Pulmonary artery endothelial cell (primary cell): ENCODE measurements at regions not wholly inside any gene's neighbourhood (a gene's known extent, or its start where the extent isn't known, plus 50 kb on each side); places are given as distances from the start of the nearest gene placed in this dataset.

Source experiments
- DNase-seq: peaks from one replicate; pipeline ENCODE4 v3.0.0-alpha.2; 2011; ENCODE audit warnings: low read depth, low spot score

- no peak for DNase-seq
Measured at GRCh38 chr2:164102366-164102765, 366.6 kb upstream of the FIGN start.

GRCh38 chr2:164091673-164092072 is 355.9 kb upstream of the FIGN start:
- no peak for DNase-seq

GRCh38 chr2:164090533-164090932 is 354.7 kb upstream of the FIGN start:
- no peak for DNase-seq

GRCh38 chr2:164084066-164084465 is 348.3 kb upstream of the FIGN start:
- no peak for DNase-seq

DNA sequence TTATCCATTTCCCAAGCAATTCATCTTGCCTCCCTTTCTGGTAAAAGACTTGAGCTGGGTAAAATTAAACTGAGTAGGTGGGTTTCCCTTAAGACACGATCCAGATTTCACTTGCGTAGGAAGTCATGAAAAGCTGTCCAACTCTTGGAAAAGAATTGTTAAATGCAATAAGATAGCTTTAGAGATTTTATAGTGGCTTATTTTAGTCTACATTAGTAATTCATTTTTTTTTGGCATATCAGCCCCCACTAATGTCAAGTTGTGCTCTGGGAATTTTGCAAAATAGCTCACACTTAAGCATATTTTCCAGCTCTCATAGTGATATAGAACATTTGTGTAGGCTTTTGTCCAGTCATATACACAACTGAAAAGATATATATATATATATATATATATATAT is 344.7 kb upstream of the FIGN start:
- no peak for DNase-seq

DNA sequence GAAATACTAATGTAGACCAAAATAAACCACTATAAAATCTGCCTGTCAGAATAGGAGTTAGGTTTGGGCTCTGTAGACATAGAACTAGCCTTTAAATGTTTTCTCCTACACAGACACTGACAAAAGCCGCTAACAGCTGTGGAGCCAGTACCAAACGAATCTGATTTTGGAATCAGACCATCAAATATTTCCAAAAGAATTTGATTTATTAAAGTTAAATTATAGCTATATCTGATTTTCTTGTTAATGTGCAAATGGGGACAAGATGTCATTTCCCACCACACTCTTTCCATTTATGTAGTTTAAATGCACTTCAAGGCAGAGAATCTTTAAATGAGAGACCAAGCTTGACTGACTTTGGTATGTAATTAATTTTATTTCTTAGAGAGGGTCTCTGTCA is 343.4 kb upstream of the FIGN start:
- DNase-seq: no peak

GRCh38 chr2:164078421-164078820 is 342.6 kb upstream of the FIGN start:
- no peak for DNase-seq

GRCh38 chr2:164073101-164074074 is 337.6 kb upstream of the FIGN start:
- no peak for DNase-seq

- DNase-seq: no peak
Measured at GRCh38 chr2:164069540-164069939, 333.7 kb upstream of the FIGN start.

GRCh38 chr2:164068063-164068462 is 332.3 kb upstream of the FIGN start:
- no peak for DNase-seq

DNA sequence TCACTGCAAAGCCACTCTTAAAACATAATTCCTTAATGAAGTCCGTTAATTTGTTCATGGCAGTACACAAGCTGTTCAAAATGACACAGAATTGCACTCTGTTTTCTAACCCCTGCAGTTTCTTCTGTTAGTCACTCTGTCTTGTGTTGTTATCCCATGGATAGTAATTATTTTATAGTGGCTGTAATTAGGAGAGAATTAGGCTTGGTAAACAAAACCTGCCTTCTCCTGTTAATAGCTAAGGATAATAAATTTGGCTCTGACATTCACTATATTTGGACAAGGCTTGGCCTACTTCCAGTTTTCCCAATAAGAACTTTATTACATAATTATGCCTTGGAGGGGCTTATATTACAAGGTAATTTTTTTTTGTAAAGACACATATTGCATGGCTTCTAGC is 330.3 kb upstream of the FIGN start:
- no peak for DNase-seq

DNA sequence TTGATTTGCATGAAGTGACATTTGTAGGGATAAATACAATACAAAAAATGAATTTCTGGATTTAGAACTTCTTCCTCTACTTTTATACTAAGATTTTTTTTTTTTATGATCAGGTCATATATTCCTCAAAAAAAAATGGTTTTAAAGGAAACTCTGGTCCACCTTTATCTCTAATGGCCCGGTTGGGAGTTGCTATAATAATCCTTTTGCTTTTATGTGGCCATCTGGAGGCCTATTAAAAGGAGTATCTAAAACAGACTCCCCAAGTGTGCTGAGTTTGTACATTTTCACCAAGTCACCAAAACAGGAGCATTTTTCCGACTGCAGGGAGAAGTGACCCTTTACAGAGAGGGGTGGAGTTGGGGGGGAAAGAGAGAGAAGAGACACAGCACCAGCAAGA is 329.2 kb upstream of the FIGN start:
- no peak for DNase-seq

- DNase-seq: no peak
Measured at GRCh38 chr2:164061129-164061746, 325.4 kb upstream of the FIGN start.

GRCh38 chr2:164060031-164060430 is 324.2 kb upstream of the FIGN start:
- no peak for DNase-seq

DNA sequence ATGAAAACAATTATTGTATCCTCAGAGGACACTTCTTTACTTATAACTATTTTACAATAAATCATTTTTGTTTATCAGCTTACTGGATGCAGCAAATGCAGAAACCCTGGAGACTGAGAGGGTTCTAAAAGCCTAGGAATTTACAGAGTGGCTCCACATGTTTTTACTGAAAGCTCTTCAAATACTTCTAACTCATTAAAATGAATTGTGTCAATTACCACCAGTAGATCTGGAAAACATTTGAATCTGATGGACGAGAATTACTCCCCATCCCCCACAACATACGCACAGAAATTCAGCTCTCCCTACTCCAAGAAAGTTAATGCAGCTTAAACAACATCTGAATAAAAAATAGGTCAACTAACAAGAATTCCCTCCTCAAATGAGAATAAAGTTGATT is 319.8 kb upstream of the FIGN start:
- DNase-seq: no peak

- no peak for DNase-seq
Measured at GRCh38 chr2:164054651-164055050, 318.8 kb upstream of the FIGN start.

DNA sequence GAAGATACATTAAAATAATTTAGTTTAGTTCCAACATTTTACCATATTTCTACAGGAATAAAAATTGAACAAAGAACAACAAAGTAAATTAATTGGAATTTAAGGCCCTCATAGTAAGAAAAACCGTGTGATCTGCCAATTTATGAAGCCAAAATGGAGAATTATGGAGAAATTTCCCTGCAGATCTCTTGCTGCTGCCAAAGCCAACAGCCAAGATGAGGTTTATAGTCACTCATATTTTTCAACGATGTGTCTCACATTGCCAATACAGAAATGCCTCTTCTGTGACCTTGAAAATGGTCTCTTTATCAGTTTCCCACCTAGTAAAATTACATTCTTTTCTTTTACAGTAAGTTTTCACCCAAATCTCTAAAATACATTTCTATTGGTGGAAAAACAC is 317.2 kb upstream of the FIGN start:
- DNase-seq: no peak

DNA sequence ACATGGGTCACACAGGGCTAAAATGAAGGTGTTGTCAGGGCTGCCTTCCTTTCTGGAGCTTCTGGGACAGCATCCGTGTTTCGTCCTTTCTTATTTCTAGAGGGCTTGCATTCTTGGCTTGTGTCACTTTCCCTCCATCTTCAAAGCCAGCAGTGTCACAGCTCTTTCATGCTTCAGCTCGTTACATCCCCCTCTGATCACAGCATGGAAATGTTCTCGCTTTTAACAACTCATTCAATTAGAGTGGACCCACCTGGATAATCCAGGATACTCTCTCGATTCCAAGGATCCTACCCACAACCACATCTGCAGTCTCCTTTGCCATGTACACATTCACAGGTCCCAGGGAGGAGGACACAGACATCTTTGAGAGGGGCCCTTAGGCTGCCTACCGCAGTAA is 316.2 kb upstream of the FIGN start:
- DNase-seq: no peak

DNA sequence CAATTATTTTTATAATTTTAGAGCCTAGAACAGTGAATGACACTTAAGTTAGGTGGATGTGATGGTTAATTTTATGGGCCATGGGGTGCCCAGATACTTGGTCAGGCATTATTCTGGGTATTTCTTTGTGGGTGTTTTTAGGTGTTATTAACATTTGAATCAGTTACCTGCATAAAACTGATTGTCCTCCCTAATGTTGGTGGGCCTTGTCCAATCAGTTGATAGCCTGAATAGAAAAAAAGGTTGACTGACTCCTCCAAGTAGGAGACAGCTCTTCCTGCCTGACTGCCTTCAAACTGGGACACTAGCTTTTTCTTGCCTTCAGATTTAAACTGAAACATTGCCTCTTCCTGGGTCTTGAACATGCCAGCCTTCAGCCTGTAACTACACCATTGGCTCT is 312.9 kb upstream of the FIGN start:
- DNase-seq: no peak

DNA sequence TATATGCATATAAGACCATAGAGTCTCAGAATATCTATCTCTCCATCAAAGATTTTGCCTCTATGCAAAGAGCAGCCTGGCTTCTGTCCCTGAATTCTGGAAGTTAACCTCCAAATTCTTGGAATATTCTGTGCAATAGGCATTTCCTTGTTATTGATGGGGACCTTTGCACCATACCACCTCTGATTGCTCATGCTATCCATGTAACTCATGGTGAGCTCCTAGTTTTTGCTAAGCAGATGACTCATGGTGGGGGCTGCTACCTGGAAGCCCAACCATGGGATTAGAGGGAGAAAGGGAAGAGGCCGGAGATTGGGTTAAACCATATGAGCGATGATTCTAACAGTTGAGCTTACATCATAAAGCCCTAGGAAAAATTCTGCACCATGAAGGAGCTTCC is 310.2 kb upstream of the FIGN start:
- no peak for DNase-seq

- DNase-seq: no peak
Measured at GRCh38 chr2:164044622-164045021, 308.8 kb upstream of the FIGN start.

GRCh38 chr2:164039270-164039669 is 303.5 kb upstream of the FIGN start:
- DNase-seq: no peak

GRCh38 chr2:164032995-164033394 is 297.2 kb upstream of the FIGN start:
- DNase-seq: no peak
